ENCODE measurements at regions not wholly inside any gene's neighbourhood (a gene's known extent, or its start where the extent isn't known, plus 50 kb on each side); places are given as distances from the start of the nearest gene placed in this dataset.

DNA sequence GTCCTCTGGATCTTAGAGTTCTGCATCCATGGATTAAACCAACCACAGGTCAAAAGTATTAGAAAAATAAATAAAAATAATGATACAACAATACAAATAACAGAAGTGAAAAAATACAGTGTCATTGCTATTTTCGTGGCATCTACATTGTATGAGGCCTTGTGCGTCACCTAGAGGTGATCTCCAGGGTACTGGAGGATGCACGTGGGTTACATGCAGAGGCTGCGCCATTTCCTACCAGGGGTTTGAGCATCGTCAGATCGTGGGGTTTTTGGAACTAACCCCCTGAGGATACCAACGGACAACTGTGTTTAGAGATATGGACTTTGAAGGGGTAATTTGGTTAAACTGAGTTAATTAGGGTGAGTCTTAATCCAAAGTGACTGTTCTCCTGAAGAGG, 224.7 kb downstream of the ENGASE start:
- TF ChIP-seq, protein P1, sequence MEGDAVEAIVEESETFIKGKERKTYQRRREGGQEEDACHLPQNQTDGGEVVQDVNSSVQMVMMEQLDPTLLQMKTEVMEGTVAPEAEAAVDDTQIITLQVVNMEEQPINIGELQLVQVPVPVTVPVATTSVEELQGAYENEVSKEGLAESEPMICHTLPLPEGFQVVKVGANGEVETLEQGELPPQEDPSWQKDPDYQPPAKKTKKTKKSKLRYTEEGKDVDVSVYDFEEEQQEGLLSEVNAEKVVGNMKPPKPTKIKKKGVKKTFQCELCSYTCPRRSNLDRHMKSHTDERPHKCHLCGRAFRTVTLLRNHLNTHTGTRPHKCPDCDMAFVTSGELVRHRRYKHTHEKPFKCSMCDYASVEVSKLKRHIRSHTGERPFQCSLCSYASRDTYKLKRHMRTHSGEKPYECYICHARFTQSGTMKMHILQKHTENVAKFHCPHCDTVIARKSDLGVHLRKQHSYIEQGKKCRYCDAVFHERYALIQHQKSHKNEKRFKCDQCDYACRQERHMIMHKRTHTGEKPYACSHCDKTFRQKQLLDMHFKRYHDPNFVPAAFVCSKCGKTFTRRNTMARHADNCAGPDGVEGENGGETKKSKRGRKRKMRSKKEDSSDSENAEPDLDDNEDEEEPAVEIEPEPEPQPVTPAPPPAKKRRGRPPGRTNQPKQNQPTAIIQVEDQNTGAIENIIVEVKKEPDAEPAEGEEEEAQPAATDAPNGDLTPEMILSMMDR (IDR thresholded peaks at IDR 0.05 in 2 of 3, conservative IDR thresholded peaks at IDR 0.05 in 1 of 3; ENCODE audit: borderline replicate concordance in 1 of 3, insufficient read depth in 1 of 3, low read depth in 2 of 3, low read length in 2 of 3) = no peak; a peak in 1 of 6 replicates
- TF ChIP-seq POLR2AphosphoS5 (IDR thresholded peaks at IDR 0.05; ENCODE audit: low read depth, low read length) (no peak), EZH2phosphoT487 (IDR thresholded peaks at IDR 0.05; ENCODE audit: borderline replicate concordance) (no peak), ZNF274 (IDR thresholded peaks at IDR 0.05; ENCODE audit: low read depth, low read length) (no peak), JUND (IDR thresholded peaks at IDR 0.05) (no peak), ZFX (IDR thresholded peaks at IDR 0.05) (no peak), ELF1 (IDR thresholded peaks at IDR 0.05; ENCODE audit: borderline replicate concordance, low read depth) (no peak), SP1 (IDR thresholded peaks at IDR 0.05; ENCODE audit: low read depth) (no peak), FOSL1 (IDR thresholded peaks at IDR 0.05; ENCODE audit: low read depth) (no peak), EZH2 (IDR thresholded peaks at IDR 0.05) (no peak), YY1 (IDR thresholded peaks at IDR 0.05; ENCODE audit: extremely low read depth, insufficient replicate concordance, low read depth, low read length) (no peak), POLR2A (IDR thresholded peaks at IDR 0.05; ENCODE audit: borderline replicate concordance, extremely low read depth, insufficient read depth, insufficient read length) (no peak)
- TF ChIP-seq, protein P2, sequence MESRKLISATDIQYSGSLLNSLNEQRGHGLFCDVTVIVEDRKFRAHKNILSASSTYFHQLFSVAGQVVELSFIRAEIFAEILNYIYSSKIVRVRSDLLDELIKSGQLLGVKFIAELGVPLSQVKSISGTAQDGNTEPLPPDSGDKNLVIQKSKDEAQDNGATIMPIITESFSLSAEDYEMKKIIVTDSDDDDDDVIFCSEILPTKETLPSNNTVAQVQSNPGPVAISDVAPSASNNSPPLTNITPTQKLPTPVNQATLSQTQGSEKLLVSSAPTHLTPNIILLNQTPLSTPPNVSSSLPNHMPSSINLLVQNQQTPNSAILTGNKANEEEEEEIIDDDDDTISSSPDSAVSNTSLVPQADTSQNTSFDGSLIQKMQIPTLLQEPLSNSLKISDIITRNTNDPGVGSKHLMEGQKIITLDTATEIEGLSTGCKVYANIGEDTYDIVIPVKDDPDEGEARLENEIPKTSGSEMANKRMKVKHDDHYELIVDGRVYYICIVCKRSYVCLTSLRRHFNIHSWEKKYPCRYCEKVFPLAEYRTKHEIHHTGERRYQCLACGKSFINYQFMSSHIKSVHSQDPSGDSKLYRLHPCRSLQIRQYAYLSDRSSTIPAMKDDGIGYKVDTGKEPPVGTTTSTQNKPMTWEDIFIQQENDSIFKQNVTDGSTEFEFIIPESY (IDR thresholded peaks at IDR 0.05; ENCODE audit: extremely low read depth, insufficient replicate concordance, low read length) = no peak
- H3K36me3 ChIP-seq (ENCODE audit: control insufficient read depth in 1 of 2, insufficient read depth in 2 of 2, low read length in 2 of 2) = no peaks in the 10 kb centered on the region
- no peaks in the 10 kb centered on the region for H3K9me3 ChIP-seq (ENCODE audit: control insufficient read depth in 1 of 2, insufficient read depth in 1 of 2, low read depth in 1 of 2, low read length in 2 of 2)
- intact Hi-C loops (cut with micrococcal nuclease) = no loop called here
- CTCF ChIA-PET = no interaction called here
- H3K9ac ChIP-seq (ENCODE audit: low read length) = no peak overlapping the region
- no peak for DNase-seq (ENCODE audit: low read depth, low spot score)
- H4K20me1 ChIP-seq (ENCODE audit: insufficient read depth) = no peaks in the 10 kb centered on the region
- no peaks in the 10 kb centered on the region for H3K4me1 ChIP-seq (ENCODE audit: control insufficient read depth in 1 of 2, insufficient read depth in 2 of 2, low read length in 2 of 2)
- RAD21 ChIA-PET (ENCODE audit: low non-redundant PET in 1 of 2, low total read pairs in 2 of 2, uncharacterized antibody in 2 of 2, unreplicated experiment in 2 of 2) = no interaction called here
- peaks cover 75% of the 10 kb centered on the region for H3K27me3 ChIP-seq (ENCODE audit: insufficient read depth, low read length)
- no peak for ATAC-seq
- H2AFZ ChIP-seq (ENCODE audit: low read depth, low read length, poor library complexity, severe bottlenecking) = no peak overlapping the region
- no peak overlapping the region for H3K4me3 ChIP-seq (replicated peaks in 1 of 2; ENCODE audit: low read depth in 1 of 2, low read length in 2 of 2)
- no peaks in the 10 kb centered on the region for H3K79me2 ChIP-seq (ENCODE audit: insufficient read depth, low read length)
- BruUV-seq (replicated peaks) = no TSS peak
- H3K9me2 ChIP-seq (ENCODE audit: insufficient read depth) = no peaks in the 10 kb centered on the region
- H3K4me2 ChIP-seq (ENCODE audit: low read length) = no peak overlapping the region
- POLR2A ChIA-PET = no interaction called here
- H3K27ac ChIP-seq (ENCODE audit: low read depth, low read length) = no peak overlapping the region
